ENCODE measurements at regions not wholly inside any gene's neighbourhood (a gene's known extent, or its start where the extent isn't known, plus 50 kb on each side); places are given as distances from the start of the nearest gene placed in this dataset.
"Not testable (repeated sequence)": the region's sequence is repeated elsewhere in the genome, so short reads cannot be mapped to it uniquely, and the experiment has no call there.

- Mint-ChIP-seq H3K4me1 (peaks cover 3% of the 10 kb centered on the region), H3K27me3 (ENCODE audit: low read depth) (peaks cover 19% of the 10 kb centered on the region), H3K4me3 (no peak overlapping the region), H3K27ac (ENCODE audit: unreplicated experiment) (no peak overlapping the region), H3K9me3 (peaks cover 4% of the 10 kb centered on the region), H3K36me3 (ENCODE audit: low read depth) (no peaks in the 10 kb centered on the region)
- no peak for DNase-seq (ENCODE audit: low read depth, low spot score)
- TF ChIP-seq CTCF (conservative IDR thresholded peaks at IDR 0.05), result no peak
These were observed 593.3 kb upstream of the HS3ST5 start for GRCh38 chr6:114936080-114936479.

- Mint-ChIP-seq H3K9me3 (peaks cover 5% of the 10 kb centered on the region), H3K4me3 (no peak overlapping the region)
These were observed 591.3 kb upstream of the HS3ST5 start for GRCh38 chr6:114934079-114934478.

GRCh38 chr6:114928731-114929130, 585.9 kb upstream of the HS3ST5 start:
- not testable (repeated sequence) for H3K27me3 Mint-ChIP-seq (ENCODE audit: low read depth); H3K4me3 Mint-ChIP-seq; H3K4me1 Mint-ChIP-seq; H3K36me3 Mint-ChIP-seq (ENCODE audit: low read depth); DNase-seq (ENCODE audit: low read depth, low spot score); H3K27ac Mint-ChIP-seq (ENCODE audit: unreplicated experiment)
- H3K9me3 Mint-ChIP-seq, result peaks cover 13% of the 10 kb centered on the region

More at GRCh38 chr6:114934079-114934478, 591.3 kb upstream of the HS3ST5 start:
- DNase-seq (ENCODE audit: low read depth, low spot score), result no peak
- Mint-ChIP-seq H3K27me3 (ENCODE audit: low read depth) (peaks cover 10% of the 10 kb centered on the region), H3K4me1 (peaks cover 3% of the 10 kb centered on the region), H3K36me3 (ENCODE audit: low read depth) (no peaks in the 10 kb centered on the region), H3K27ac (ENCODE audit: unreplicated experiment) (no peak overlapping the region)
- no peak for TF ChIP-seq CTCF (conservative IDR thresholded peaks at IDR 0.05)

- no peak for DNase-seq (ENCODE audit: low read depth, low spot score)
- H3K27me3 Mint-ChIP-seq (ENCODE audit: low read depth), result no peaks in the 10 kb centered on the region
- peaks cover 3% of the 10 kb centered on the region for H3K9me3 Mint-ChIP-seq
- no peak for TF ChIP-seq CTCF (conservative IDR thresholded peaks at IDR 0.05)
- no peaks in the 10 kb centered on the region for H3K36me3 Mint-ChIP-seq (ENCODE audit: low read depth)
- no peak overlapping the region for H3K4me3 Mint-ChIP-seq
- H3K4me1 Mint-ChIP-seq, result no peaks in the 10 kb centered on the region
- H3K27ac Mint-ChIP-seq (ENCODE audit: unreplicated experiment), result no peak overlapping the region
These were observed 563.3 kb upstream of the HS3ST5 start for GRCh38 chr6:114906096-114906495.

GRCh38 chr6:114897536-114897935, 554.7 kb upstream of the HS3ST5 start:
- no peak overlapping the region for H3K27ac Mint-ChIP-seq (ENCODE audit: unreplicated experiment)
- TF ChIP-seq CTCF (conservative IDR thresholded peaks at IDR 0.05), result no peak
- no peaks in the 10 kb centered on the region for H3K9me3 Mint-ChIP-seq
- H3K4me1 Mint-ChIP-seq, result no peaks in the 10 kb centered on the region
- DNase-seq (ENCODE audit: low read depth, low spot score), result no peak
- H3K4me3 Mint-ChIP-seq, result no peak overlapping the region
- H3K27me3 Mint-ChIP-seq (ENCODE audit: low read depth), result no peaks in the 10 kb centered on the region
- H3K36me3 Mint-ChIP-seq (ENCODE audit: low read depth), result no peaks in the 10 kb centered on the region

GRCh38 chr6:114892211-114892610, 549.4 kb upstream of the HS3ST5 start:
- TF ChIP-seq CTCF (conservative IDR thresholded peaks at IDR 0.05), result no peak
- DNase-seq (ENCODE audit: low read depth, low spot score), result no peak
- Mint-ChIP-seq H3K9me3 (no peaks in the 10 kb centered on the region), H3K36me3 (ENCODE audit: low read depth) (no peaks in the 10 kb centered on the region), H3K4me1 (no peaks in the 10 kb centered on the region), H3K4me3 (no peak overlapping the region), H3K27ac (ENCODE audit: unreplicated experiment) (no peak overlapping the region), H3K27me3 (ENCODE audit: low read depth) (no peaks in the 10 kb centered on the region)

All from neural crest cell (in vitro differentiated cells).